HG02623 (cell line): ENCODE measurements at regions not wholly inside any gene's neighbourhood (a gene's known extent, or its start where the extent isn't known, plus 50 kb on each side); places are given as distances from the start of the nearest gene placed in this dataset.

Experiments
- ATAC-seq: cut with Tn5 transposase; IDR thresholded peaks from one replicate; pipeline ENCODE4 v1.9.1; 2021; ENCODE audit warnings: moderate library complexity; ENCODE audit not compliant: unreplicated experiment

GRCh38 chr2:63658176-63658968, 69.6 kb downstream of the MDH1 start:
- no peak for ATAC-seq

- ATAC-seq, result no peak
These were observed 71.3 kb downstream of the MDH1 start for GRCh38 chr2:63660060-63660459.

GRCh38 chr2:63661076-63661475, 72.3 kb downstream of the MDH1 start:
- no peak for ATAC-seq

- no peak for ATAC-seq
These were observed 73.5 kb downstream of the MDH1 start for GRCh38 chr2:63662028-63662804.

GRCh38 chr2:63663013-63663864, 74.5 kb downstream of the MDH1 start:
- no peak for ATAC-seq

GRCh38 chr2:63665091-63665490, 76.3 kb downstream of the MDH1 start:
- no peak for ATAC-seq

- ATAC-seq, result no peak
These were observed 77.2 kb downstream of the MDH1 start for GRCh38 chr2:63665846-63666475.

- ATAC-seq, result no peak
These were observed 78.5 kb downstream of the MDH1 start for GRCh38 chr2:63667132-63667700.

GRCh38 chr2:63668000-63668399, 79.2 kb downstream of the MDH1 start:
- no peak for ATAC-seq

GRCh38 chr2:63668466-63668865, 79.7 kb downstream of the MDH1 start:
- no peak for ATAC-seq

GRCh38 chr2:63669596-63669995, 80.8 kb downstream of the MDH1 start:
- ATAC-seq, result no peak

GRCh38 chr2:63673865-63674533, 85.2 kb downstream of the MDH1 start:
- no peak for ATAC-seq

- ATAC-seq, result no peak
These were observed 86.3 kb downstream of the MDH1 start for GRCh38 chr2:63675026-63675425.

GRCh38 chr2:63676135-63676534, 87.4 kb downstream of the MDH1 start:
- peak; percentile 43 for ATAC-seq

GRCh38 chr2:63678085-63678484, 89.3 kb downstream of the MDH1 start:
- no peak for ATAC-seq

GRCh38 chr2:63678551-63678950, 89.8 kb downstream of the MDH1 start:
- no peak for ATAC-seq

- ATAC-seq, result no peak
These were observed 90.6 kb downstream of the MDH1 start for GRCh38 chr2:63679252-63679855.

GRCh38 chr2:63680455-63680854, 91.7 kb downstream of the MDH1 start:
- ATAC-seq, result no peak

GRCh38 chr2:63681896-63682295, 93.1 kb downstream of the MDH1 start:
- no peak for ATAC-seq
